Activated CD4-positive, alpha-beta T cell treated with anti-CD3 and anti-CD28 coated beads for 4 hours (primary cell): ENCODE measurements at regions not wholly inside any gene's neighbourhood (a gene's known extent, or its start where the extent isn't known, plus 50 kb on each side); places are given as distances from the start of the nearest gene placed in this dataset.
A peak's percentile ranks its signal among the peaks of the same experiment; 100 is the strongest.
"Not testable (repeated sequence)": the region's sequence is repeated elsewhere in the genome, so short reads cannot be mapped to it uniquely, and the experiment has no call there.

ENCODE experiments used
- DNase-seq, 2 donors: peaks; one replicate each; pipeline ENCODE4 v3.0.0-alpha.2; 2020

GRCh38 chr1:166395729-166396128 is 228.9 kb upstream of the FAM78B start:
- no peak for DNase-seq

GRCh38 chr1:166409253-166410082 is 242.7 kb upstream of the FAM78B start:
- DNase-seq, result not testable (repeated sequence)

- DNase-seq, result no peak
Observed at GRCh38 chr1:166410083-166410385, 243.2 kb upstream of the FAM78B start.

- not testable (repeated sequence) for DNase-seq
Observed at GRCh38 chr1:166416831-166417230, 250.0 kb upstream of the FAM78B start.

GRCh38 chr1:166418344-166418933 is 251.6 kb upstream of the FAM78B start:
- DNase-seq, result no peak

- DNase-seq, result not testable (repeated sequence)
Observed at GRCh38 chr1:166422586-166422985, 255.8 kb upstream of the FAM78B start.

DNA sequence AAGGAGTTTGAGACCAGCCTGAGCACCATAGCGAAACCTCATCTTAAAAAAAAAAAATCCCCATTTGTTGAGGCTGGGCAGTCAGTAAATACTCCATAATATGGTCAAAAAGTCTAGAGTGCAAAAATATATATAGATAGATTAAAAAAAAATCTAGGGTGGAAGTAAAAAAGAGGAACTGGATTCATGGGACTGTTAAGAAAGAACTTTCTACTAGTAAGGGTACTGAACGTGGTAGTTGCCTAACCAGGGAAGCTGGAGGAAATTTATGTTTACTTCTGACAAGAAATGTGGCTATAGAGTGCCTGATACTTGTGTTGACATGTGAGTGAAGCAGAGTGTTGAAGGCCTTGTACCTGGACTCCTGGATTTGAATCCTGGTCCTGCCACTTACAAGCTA is 265.9 kb upstream of the FAM78B start:
- no peak for DNase-seq

DNA sequence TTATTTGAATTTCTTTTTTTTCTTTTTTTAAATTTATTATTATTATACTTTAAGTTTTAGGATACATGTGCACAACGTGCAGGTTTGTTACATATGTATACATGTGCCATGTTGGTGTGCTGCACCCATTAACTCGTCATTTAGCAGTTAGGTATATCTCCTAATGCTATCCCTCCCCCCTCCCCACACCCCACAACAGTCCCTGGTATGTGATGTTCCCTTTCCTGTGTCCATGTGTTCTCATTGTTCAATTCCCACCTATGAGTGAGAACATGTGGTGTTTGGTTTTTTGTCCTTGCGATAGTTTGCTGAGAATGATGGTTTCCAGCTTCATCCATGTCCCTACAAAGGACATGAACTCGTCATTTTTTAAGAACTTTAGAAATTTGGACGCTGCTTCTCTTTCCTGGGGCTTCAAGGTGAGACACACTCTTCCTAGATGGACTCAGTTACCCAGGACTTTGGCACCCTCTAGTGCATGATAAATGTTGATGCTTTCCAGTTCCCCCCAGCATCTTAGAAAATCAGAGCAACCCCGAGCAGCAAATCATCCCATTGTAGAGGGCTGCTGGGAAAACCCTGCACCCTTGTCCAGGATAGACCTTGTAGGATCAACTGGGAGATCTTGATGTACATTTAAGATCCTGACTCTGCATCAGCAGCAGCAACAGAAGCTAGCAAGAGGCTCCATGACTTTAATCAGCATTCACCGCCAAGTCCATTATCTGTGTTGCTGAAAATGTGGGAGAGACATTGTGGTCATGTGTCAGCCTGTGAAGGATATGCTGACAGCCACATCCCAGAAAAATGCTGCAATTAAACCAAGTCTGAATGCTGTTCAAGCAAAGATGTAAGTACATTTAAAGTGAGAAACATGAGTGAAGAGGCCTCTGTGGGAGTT is 266.9 kb upstream of the FAM78B start:
- not testable (repeated sequence) for DNase-seq

GRCh38 chr1:166457700-166458099 is 290.9 kb upstream of the FAM78B start:
- no peak for DNase-seq

- DNase-seq, result no peak
Observed at GRCh38 chr1:166464333-166464732, 297.5 kb upstream of the FAM78B start.

GRCh38 chr1:166470014-166470413 is 303.2 kb upstream of the FAM78B start:
- DNase-seq, result no peak

DNA sequence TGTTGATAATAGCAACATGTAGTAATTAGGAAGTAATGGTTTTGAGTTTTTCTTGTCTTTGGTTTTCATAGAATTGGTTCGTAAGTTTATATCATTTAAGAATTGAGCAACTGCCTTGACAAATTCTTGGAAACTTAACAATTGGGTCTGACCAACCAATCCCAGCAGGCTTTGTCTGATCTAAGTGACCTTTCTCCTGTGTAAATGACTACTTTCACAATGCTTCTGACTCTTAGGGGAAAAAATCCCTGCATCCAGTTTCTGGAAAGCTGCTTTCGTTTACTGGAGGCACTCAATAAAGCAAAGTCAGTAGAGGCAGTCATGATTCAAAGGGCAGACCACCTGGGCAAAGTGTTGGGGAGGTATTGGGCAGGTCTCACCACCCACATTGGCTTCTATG is 303.6 kb upstream of the FAM78B start:
- no peak for DNase-seq

GRCh38 chr1:166471359-166471758 is 304.6 kb upstream of the FAM78B start:
- no peak for DNase-seq

DNA sequence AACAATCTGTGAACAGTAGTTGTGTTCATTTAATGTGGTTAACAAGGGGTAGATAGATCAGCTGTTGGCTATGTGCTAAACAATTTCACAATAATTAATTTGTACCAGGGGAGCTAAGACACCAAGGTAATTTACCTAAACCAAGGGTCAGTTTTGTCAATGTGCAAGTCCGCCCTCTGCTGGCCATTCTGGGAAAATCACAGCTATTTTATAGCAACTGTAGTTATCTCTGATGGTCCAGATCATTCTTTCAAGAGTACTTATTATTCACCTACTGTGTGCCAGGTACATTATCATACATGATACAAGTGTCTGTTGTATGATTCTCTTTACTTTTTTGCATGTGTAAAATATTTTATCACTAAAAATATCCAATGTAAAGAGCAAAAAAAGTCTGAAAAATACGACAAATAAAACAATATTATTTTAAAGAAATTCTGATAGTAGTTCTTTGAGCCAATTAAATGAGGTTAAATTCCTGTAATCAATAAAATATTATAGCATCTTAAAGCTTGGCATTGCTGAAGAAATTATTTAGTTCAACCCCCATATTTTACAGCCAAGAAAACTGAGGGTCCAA is 312.3 kb upstream of the FAM78B start:
- DNase-seq, result peak; percentile 22 to 41

GRCh38 chr1:166484471-166484870 is 317.7 kb upstream of the FAM78B start:
- DNase-seq, result no peak

GRCh38 chr1:166484871-166485270 is 318.1 kb upstream of the FAM78B start:
- no peak for DNase-seq

DNA sequence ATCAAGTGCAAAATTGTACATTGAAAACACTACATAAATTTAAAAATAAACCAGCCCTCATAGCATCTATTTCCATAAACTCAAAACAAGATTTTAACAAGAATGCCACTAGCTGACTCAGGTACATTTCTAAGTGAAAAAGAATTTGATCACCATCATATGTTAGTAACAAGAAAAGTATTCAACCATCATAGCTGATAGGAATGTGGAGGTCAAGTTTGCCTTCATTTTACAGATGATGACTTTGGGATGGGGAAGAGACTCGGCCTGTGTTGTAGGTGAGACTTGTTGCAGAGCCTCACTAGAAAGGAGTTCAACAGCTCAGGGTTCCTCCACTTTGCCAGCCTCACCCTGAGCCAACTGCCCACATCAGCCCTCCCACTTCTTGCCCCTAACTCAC is 318.8 kb upstream of the FAM78B start:
- no peak for DNase-seq

DNA sequence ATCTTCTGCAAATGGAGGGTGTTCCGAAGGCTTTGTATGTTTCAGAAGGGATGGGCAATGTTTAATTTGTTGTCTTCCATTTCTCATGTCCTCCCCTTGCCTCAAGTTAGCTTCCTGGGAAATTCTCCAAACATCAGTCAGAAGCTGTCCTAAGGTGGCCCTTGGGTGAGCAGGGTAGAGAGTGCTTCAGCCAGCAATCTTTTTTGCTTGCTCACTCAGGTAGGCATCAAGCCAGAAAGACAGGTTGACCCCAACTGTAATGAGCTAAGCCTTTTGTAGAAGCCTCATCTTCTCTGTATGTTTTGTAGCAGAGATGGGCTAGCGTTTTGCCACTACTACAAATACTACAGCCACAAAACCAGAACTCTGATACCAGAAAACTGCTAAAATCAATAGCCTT is 321.5 kb upstream of the FAM78B start:
- DNase-seq, result no peak

GRCh38 chr1:166489356-166489669 is 322.5 kb upstream of the FAM78B start:
- DNase-seq, result no peak

- DNase-seq, result peak; percentile 49 to 54
Observed at GRCh38 chr1:166489670-166490436, 323.1 kb upstream of the FAM78B start.

DNA sequence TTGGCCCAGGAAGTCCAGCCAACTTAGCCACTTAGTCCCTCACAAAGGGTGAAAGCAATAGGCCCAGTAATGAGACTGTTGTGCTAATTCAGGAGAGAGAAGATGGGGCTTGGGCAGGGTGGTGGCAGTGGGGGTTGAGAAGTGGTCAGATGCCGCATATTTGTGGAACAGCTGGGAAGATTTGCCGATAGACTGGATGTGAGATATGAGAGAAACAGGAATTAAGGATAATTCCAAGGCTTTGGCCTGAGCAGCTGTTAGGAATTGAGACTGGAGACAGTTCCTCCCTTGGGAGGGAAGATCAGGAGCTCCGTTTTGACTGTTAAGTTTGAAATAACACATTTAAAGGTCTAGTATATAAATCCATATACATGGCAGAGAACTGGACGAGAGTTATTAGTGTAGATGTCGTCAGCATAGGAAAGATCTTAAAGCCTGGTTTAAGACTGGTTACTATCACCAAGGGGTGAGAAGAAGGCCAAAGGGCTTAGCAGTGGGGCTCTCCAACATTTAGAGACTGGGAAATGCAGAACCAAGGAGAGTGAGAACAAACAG is 323.7 kb upstream of the FAM78B start:
- DNase-seq, result no peak

- DNase-seq, result not testable (repeated sequence)
Observed at GRCh38 chr1:166493765-166494164, 327.0 kb upstream of the FAM78B start.
